ENCODE measurements at regions not wholly inside any gene's neighbourhood (a gene's known extent, or its start where the extent isn't known, plus 50 kb on each side); places are given as distances from the start of the nearest gene placed in this dataset.

- H3K4me3 ChIP-seq (ENCODE audit: low read depth, low read length): no peak overlapping the region
- DNase-seq (ENCODE audit: low read depth): peak; percentile 66
Observed at GRCh38 chr1:58879464-58879863, 95.6 kb upstream of the JUN start.

GRCh38 chr1:58880592-58880991, 96.7 kb upstream of the JUN start:
- no peak for TF ChIP-seq MAX (IDR thresholded peaks at IDR 0.05; ENCODE audit: low read depth, low read length)
- TF ChIP-seq CTCF (IDR thresholded peaks at IDR 0.05; ENCODE audit: low read depth, low read length): no peak
- TF ChIP-seq POLR2A (IDR thresholded peaks at IDR 0.05; ENCODE audit: extremely low read depth, insufficient read length): no peak
- no peak for TF ChIP-seq MYC (IDR thresholded peaks at IDR 0.05; ENCODE audit: low read depth, low read length)
- no peak overlapping the region for H3K4me3 ChIP-seq (ENCODE audit: low read depth, low read length)
- no peak for DNase-seq (ENCODE audit: low read depth)

More at GRCh38 chr1:58879464-58879863, 95.6 kb upstream of the JUN start:
- TF ChIP-seq CTCF (IDR thresholded peaks at IDR 0.05; ENCODE audit: low read depth, low read length) (no peak), MYC (IDR thresholded peaks at IDR 0.05; ENCODE audit: low read depth, low read length) (no peak), MAX (IDR thresholded peaks at IDR 0.05; ENCODE audit: low read depth, low read length) (no peak), POLR2A (IDR thresholded peaks at IDR 0.05; ENCODE audit: extremely low read depth, insufficient read length) (no peak)

GRCh38 chr1:58881471-58881994, 97.7 kb upstream of the JUN start:
- DNase-seq (ENCODE audit: low read depth): peak; percentile 79
- H3K4me3 ChIP-seq (ENCODE audit: low read depth, low read length): no peak overlapping the region
- TF ChIP-seq CTCF (IDR thresholded peaks at IDR 0.05; ENCODE audit: low read depth, low read length) (no peak), MAX (IDR thresholded peaks at IDR 0.05; ENCODE audit: low read depth, low read length) (no peak), POLR2A (IDR thresholded peaks at IDR 0.05; ENCODE audit: extremely low read depth, insufficient read length) (no peak), MYC (IDR thresholded peaks at IDR 0.05; ENCODE audit: low read depth, low read length) (no peak)

GRCh38 chr1:58882322-58882948, 98.6 kb upstream of the JUN start:
- DNase-seq (ENCODE audit: low read depth): no peak
- TF ChIP-seq MYC (IDR thresholded peaks at IDR 0.05; ENCODE audit: low read depth, low read length): no peak
- TF ChIP-seq MAX (IDR thresholded peaks at IDR 0.05; ENCODE audit: low read depth, low read length): no peak
- no peak for TF ChIP-seq CTCF (IDR thresholded peaks at IDR 0.05; ENCODE audit: low read depth, low read length)
- TF ChIP-seq POLR2A (IDR thresholded peaks at IDR 0.05; ENCODE audit: extremely low read depth, insufficient read length): no peak
- no peak overlapping the region for H3K4me3 ChIP-seq (ENCODE audit: low read depth, low read length)

GRCh38 chr1:58883037-58883887, 99.4 kb upstream of the JUN start:
- TF ChIP-seq POLR2A (IDR thresholded peaks at IDR 0.05; ENCODE audit: extremely low read depth, insufficient read length): no peak
- peak; percentile 37; the same call in 1 of the 2 replicates for TF ChIP-seq MYC (IDR thresholded peaks at IDR 0.05; ENCODE audit: low read depth, low read length)
- TF ChIP-seq MAX (IDR thresholded peaks at IDR 0.05; ENCODE audit: low read depth, low read length): peak; percentile 79
- no peak for TF ChIP-seq CTCF (IDR thresholded peaks at IDR 0.05; ENCODE audit: low read depth, low read length)
- H3K4me3 ChIP-seq (ENCODE audit: low read depth, low read length): no peak overlapping the region
- DNase-seq (ENCODE audit: low read depth): peak; percentile 89

All from NB4 (cell line).